ENCODE measurements at regions not wholly inside any gene's neighbourhood (a gene's known extent, or its start where the extent isn't known, plus 50 kb on each side); places are given as distances from the start of the nearest gene placed in this dataset.
A peak's percentile ranks its signal among the peaks of the same experiment; 100 is the strongest.
"Not testable (repeated sequence)": the region's sequence is repeated elsewhere in the genome, so short reads cannot be mapped to it uniquely, and the experiment has no call there.

- no peak for DNase-seq
- intact Hi-C loops (cut with DNase I) = no loop called here
Measured at GRCh38 chr9:100698945-100699344, 121.1 kb downstream of the CAVIN4 start.

DNA sequence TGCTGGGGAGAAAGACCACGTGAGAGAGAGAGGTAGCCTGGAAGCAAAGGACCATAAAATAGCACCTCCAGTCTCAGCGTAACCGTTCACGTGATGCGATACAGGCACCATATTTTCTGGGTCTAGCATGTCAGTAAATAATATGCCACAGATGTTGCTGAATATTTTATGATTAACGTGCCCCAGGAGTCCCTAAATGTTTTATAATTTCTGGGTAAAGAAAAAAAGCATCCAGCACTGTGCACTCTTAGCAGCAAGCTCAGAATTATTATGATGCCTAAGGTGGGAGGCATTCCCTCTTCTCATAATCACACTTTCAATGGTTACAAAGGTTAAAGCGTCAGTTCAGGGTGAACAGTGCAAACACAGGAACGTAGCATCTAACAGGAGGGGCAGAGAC, 121.8 kb downstream of the CAVIN4 start:
- intact Hi-C loops (cut with DNase I) = loop anchor here (5.0 kb wide), 1 partner anchor 608 kb away; no protein-coding TSS in a partner anchor
- DNase-seq (no peak), ATAC-seq (ENCODE audit: poor library complexity) (no peak)

More at GRCh38 chr9:100698945-100699344, 121.1 kb downstream of the CAVIN4 start:
- no peak for ATAC-seq (ENCODE audit: poor library complexity)

DNA sequence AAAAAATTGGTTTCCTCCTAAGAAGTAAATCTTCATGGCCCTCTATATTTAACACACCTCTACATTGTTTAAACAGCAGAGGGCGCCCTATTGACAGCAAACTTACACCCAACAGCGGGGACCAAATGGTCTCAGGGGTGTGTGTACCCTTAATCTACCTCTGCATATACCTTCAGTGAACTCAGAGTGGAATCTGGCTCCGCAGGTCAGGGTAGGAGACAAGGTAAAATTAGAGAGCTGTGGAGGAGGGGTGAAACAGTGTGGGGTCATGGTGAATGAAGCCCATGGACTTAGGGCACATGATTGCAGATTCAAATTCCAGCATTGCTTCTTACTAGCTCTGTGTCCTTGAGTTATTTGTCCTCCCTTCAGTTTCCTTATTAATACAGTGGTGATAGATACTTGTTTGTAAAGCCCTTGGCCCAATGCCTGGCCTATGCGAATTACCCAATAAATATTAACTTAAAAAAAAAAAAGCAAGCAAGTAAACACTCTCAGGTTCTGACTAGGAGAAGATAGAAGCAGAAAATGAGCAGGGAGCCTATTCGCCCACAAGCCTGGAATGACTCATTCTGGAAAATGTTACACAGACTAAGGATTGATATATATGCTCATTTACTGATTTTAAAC, 122.9 kb downstream of the CAVIN4 start:
- no peak for ATAC-seq (ENCODE audit: poor library complexity)
- DNase-seq = no peak
- intact Hi-C loops (cut with DNase I) = loop anchor here (5.0 kb wide), 1 partner anchor 606 kb away; no protein-coding TSS in a partner anchor

DNA sequence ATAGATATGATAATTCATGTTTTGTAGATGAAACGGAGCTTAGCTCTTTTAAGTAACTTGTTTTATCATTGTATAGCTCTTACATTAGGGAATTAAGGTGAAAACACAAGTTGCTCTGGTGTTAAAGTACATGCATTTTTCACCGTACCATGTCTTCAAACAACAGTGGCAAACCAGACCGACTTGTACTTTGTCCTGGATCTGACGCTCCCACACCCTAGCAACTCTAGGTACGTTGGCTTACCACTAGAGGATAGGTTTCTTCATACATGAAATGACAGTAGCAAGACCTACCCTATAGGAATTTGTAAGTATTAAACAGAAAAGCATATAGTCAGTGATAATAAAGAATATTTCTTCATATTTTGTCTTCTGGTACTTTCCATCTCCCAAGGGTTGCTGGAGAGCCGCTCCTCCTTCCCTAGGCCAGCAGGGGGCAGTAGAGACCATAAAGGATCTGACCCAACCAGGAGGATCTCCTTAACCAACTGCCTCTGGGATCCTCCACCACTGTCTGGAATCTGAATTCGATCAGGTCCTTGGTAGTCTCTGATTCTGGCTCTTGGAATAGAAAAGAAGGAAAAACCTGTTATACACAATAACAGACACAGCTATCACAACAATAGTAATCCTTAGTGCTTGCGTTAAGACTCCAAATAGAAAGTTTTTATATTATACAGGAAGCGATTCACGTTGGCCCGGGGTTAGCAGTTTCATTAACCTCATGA, 136.7 kb downstream of the CAVIN4 start:
- ATAC-seq (ENCODE audit: poor library complexity) = peak; percentile 77
- peak; percentile 45 for DNase-seq
- intact Hi-C loops (cut with DNase I) = loop anchor here (5.0 kb wide), 1 partner anchor 598 kb away; no protein-coding TSS in a partner anchor

DNA sequence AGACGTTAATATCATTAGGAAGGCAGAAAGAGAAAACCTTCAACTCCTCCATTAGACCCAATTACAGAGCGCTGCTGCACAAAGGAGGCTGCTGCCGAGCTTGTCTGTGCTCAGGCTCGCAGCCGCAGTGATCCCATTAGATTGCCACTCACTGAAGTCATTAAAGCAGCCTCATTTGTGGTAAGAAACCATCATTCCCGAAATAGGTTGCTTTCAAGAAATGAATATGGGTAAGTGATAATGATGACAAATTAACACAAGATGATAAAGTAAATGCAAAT, 137.2 kb downstream of the CAVIN4 start:
- ATAC-seq (ENCODE audit: poor library complexity) (no peak), DNase-seq (no peak)
- intact Hi-C loops (cut with DNase I) = no loop called here

DNA sequence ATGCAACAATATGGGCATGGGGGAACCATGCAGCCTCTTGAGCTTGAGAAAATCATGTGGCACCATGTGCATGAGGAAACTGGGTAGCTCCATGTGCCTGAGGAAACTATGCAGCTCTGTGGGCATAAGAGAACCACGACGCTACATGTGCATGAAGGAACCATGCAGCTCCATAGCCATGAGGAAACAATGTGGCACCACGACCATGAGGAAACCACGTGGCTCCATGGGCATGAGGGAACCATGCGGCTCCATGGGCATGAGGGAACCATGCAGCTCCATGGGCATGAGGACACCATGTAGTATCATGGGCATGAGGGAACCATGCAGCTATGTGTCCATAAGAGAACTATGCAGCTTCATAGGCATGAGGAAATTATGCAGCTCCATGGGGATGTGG, 140.8 kb downstream of the CAVIN4 start:
- intact Hi-C loops (cut with DNase I) = no loop called here
- DNase-seq = no peak
- ATAC-seq (ENCODE audit: poor library complexity) = no peak

GRCh38 chr9:100720922-100721321, 143.0 kb downstream of the CAVIN4 start:
- ATAC-seq (ENCODE audit: poor library complexity) = no peak
- intact Hi-C loops (cut with DNase I) = no loop called here
- no peak for DNase-seq

GRCh38 chr9:100724886-100725285, 147.0 kb downstream of the CAVIN4 start:
- intact Hi-C loops (cut with DNase I) = no loop called here
- ATAC-seq (ENCODE audit: poor library complexity) (no peak), DNase-seq (no peak)

DNA sequence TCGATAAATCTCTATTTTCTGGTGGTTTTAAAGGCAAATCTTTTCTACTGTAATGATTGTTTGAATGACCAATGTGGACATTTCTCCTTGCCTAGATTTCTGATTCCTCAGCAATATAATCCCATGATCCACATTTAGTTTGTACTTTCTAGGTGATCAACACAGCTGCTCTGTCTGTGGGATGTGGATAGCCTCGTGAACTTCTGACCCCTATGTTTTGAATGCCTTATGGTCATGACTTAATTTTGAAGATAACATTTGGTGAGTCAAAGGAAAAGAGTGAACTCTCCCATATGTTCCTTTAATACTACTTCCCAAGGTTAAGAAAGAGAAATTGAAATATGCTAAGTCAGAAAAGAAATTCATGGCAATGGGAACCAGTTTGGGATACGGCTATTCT, 147.5 kb downstream of the CAVIN4 start:
- no peak for ATAC-seq (ENCODE audit: poor library complexity)
- DNase-seq = no peak
- intact Hi-C loops (cut with DNase I) = no loop called here

DNA sequence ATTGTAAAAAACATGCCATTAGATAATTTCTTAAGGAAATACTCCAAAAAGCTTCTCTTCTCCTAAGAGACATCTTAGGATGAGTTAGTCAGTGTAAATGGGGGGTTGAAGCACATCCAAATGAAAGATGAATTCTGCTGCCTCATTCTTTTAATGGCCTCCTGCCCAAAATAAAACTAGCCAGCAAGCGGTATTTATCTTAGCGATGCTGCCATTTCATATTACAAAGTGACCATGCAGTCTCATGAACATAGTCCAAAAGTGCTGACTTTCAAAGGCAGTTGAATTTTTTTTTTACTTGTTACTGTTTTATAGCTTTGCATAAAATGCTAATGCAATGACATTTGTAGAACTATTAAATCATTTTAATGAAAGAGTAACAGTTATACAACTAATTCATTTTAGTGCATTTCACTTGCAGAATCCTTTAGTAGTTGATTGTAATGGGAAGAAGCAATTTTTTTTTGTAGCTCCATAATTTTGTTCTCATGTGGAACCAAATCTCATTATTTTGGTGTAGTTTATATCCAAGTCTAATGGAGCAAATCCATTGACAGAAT, 151.5 kb downstream of the CAVIN4 start:
- intact Hi-C loops (cut with DNase I) = no loop called here
- no peak for ATAC-seq (ENCODE audit: poor library complexity)
- no peak for DNase-seq

GRCh38 chr9:100730086-100730485, 152.2 kb downstream of the CAVIN4 start:
- ATAC-seq (ENCODE audit: poor library complexity) (no peak), DNase-seq (no peak)
- intact Hi-C loops (cut with DNase I) = no loop called here

DNA sequence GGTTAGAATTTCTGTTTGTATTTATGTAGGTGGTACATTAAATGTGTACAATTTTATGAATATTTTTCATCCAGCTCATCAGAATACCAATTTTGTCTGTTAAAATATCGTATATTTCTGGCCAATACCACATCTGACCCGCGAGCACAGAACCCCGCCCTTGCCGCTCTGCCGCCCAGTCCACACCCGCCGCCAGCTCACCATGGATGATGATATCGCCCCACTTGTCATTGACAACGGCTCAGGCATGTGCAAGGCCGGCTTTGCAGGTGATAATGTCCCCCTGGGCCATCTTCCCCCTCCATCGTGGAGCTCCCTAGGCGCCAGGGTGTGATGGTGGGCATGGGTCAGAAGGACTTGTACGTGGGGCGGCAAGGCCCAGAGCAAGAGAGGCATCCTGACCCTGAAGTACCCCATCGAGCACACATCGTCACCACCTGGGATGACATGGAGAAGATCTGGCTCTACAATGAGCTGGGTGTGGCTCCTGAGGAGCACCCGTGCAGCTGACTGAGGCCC, 153.2 kb downstream of the CAVIN4 start:
- intact Hi-C loops (cut with DNase I) = no loop called here
- DNase-seq (no peak), ATAC-seq (ENCODE audit: poor library complexity) (no peak)

DNA sequence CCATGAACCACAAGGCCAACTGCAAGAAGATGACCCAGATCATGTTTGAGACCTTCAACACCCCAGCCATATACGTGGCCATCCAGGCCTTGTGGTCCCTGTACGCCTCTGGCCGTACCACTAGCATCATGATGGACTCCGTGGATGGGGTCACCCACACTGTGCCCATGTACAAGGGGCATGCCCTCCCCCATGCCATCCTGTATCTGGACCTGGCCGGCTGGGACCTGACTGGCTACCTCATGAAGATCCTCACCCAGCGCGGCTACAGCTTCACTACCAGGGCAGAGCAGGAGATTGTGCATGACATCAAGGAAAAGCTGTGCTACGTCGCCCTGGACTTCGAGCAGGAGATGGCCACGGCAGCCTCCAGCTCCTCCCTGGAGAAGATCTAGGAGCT, 153.7 kb downstream of the CAVIN4 start:
- ATAC-seq (ENCODE audit: poor library complexity) = no peak
- intact Hi-C loops (cut with DNase I) = no loop called here
- no peak for DNase-seq

GRCh38 chr9:100739208-100739607, 161.3 kb downstream of the CAVIN4 start:
- ATAC-seq (ENCODE audit: poor library complexity) (no peak), DNase-seq (no peak)
- intact Hi-C loops (cut with DNase I) = no loop called here

DNA sequence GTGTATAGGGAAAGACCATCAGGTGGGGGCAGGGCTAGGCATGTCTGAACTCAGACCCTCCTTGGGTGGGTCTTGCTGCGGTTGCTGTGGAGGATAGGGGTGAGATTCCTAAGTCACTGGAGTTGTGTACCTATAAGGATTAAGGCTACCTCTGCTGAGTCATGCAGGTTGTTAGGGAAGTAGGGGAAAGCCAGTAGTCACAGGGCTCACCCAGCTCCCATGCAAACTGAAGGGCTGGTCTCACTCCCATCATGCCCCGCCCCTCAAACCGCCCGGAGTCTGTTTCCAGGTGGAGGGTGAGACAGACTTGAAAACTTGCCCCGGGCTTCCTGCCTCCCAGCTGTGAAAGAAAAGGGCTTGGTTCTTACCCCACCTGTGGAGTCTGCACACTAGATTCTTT, 161.8 kb downstream of the CAVIN4 start:
- ATAC-seq (ENCODE audit: poor library complexity) = no peak
- intact Hi-C loops (cut with DNase I) = no loop called here
- DNase-seq = no peak

DNA sequence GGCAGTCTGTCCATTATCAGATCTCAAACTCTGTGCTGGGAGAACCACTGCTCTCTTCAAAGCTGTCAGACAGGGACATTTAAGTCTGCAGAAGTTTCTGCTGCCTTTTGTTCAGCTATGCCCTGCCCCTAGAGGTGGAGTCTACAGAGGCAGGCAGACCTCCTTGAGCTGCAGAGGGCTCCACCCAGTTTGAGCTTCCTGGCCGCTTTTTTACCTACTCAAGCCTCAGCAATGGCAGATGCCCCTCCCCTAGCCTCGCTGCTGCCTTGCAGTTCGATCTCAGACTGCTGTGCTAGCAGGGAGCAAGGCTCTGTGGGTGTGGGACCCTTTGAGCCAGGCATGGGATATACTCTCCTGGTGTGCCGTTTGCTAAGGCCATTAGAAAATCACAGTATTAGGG, 171.1 kb downstream of the CAVIN4 start:
- ATAC-seq (ENCODE audit: poor library complexity); intact Hi-C loops (cut with DNase I); DNase-seq: not testable (repeated sequence)

DNA sequence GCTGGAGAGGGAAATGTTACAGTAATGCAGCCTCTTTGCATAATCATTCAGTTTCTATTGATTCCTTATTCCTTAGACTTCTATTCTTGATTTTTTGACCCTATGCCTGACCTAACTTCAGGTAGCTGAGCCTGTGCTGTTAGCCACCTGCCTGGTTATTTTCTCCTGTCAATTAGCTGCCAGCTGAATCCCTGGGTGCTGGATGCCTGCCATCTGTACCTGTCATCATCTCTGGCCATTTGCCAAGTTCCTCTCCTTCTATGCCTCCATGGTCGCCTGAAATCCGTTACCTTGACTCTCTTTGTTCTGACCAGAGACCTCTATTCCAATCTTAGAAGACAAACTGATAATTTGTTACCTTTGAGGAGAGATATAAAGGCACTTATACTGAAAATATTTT, 178.3 kb downstream of the CAVIN4 start:
- intact Hi-C loops (cut with DNase I) = no loop called here
- DNase-seq (no peak), ATAC-seq (ENCODE audit: poor library complexity) (no peak)

- no peak for DNase-seq
- intact Hi-C loops (cut with DNase I) = no loop called here
- ATAC-seq (ENCODE audit: poor library complexity) = no peak
Measured at GRCh38 chr9:100759215-100759614, 181.3 kb downstream of the CAVIN4 start.

DNA sequence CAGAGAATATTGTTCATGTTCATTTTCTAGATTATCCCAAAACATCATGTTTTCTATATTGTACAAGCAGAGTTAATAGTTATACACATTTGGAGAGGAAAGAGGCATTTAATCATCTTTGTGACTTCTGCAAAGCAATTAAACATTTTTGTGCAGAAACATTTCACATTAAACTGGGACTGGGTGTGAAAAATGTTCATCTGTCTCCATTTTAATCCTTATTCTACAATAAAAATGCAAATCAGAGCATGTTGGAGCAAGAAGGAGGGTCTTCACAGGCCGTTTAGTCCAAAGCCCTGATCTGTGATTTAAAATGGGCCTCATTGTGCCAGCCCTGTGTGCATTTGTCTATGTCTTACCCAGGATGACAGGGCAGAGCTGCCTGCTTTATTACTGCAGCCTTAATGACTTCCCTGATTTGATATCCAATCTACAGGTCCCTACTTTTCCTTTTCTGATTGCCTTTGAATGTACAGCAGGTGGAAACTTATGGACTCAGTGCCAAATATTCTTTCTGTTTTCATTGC, 183.5 kb downstream of the CAVIN4 start:
- DNase-seq (no peak), ATAC-seq (ENCODE audit: poor library complexity) (no peak)
- intact Hi-C loops (cut with DNase I) = no loop called here

- ATAC-seq (ENCODE audit: poor library complexity) (no peak), DNase-seq (no peak)
- intact Hi-C loops (cut with DNase I) = no loop called here
Measured at GRCh38 chr9:100774326-100774725, 196.4 kb downstream of the CAVIN4 start.

All from Right ventricle myocardium superior (tissue), 1 donor.